Liver (tissue), 8 donors: ENCODE measurements at regions not wholly inside any gene's neighbourhood (a gene's known extent, or its start where the extent isn't known, plus 50 kb on each side); places are given as distances from the start of the nearest gene placed in this dataset.
"Not testable (repeated sequence)": the region's sequence is repeated elsewhere in the genome, so short reads cannot be mapped to it uniquely, and the experiment has no call there.

Source experiments
- DNase-seq: peaks from one replicate; pipeline ENCODE4 v3.0.0-alpha.2; 2017; ENCODE audit warnings: low spot score
- H3K27ac ChIP-seq, 2 donors: one replicate each; pipeline ENCODE4 v1.7.0; 2013; ENCODE audit warnings: inconsistent platforms in 2 of 2, low read length in 2 of 2, control low read depth in 1 of 2, low read depth in 1 of 2, mild to moderate bottlenecking in 1 of 2
- H3K27me3 ChIP-seq, 4 donors: one replicate each; pipeline versions ENCODE4 v1.6.1 to v1.7.0; 2013; ENCODE audit warnings: low read length in 3 of 4, inconsistent platforms in 1 of 4, mild to moderate bottlenecking in 1 of 4, moderate library complexity in 1 of 4; ENCODE audit not compliant: control insufficient read depth in 4 of 4, insufficient read depth in 4 of 4
- H3K36me3 ChIP-seq, 4 donors: one replicate each; pipeline versions ENCODE4 v1.6.1 to v1.7.0; 2013; ENCODE audit warnings: low read length in 3 of 4, mild to moderate bottlenecking in 3 of 4, low read depth in 1 of 4, moderate library complexity in 1 of 4; ENCODE audit not compliant: control insufficient read depth in 4 of 4, insufficient read depth in 3 of 4
- H3K4me1 ChIP-seq, 4 donors: one replicate each; pipeline versions ENCODE4 v1.6.1 to v1.7.0; 2013; ENCODE audit warnings: low read length in 3 of 4, mild to moderate bottlenecking in 3 of 4, moderate library complexity in 1 of 4; ENCODE audit not compliant: control insufficient read depth in 4 of 4, insufficient read depth in 4 of 4
- H3K4me3 ChIP-seq, 3 donors: one replicate each; pipeline versions ENCODE4 v1.6.1 to v1.7.0; 2013; ENCODE audit warnings: low read length in 3 of 3, control low read depth in 1 of 3, low read depth in 1 of 3, mild to moderate bottlenecking in 1 of 3
- H3K9ac ChIP-seq, 2 donors: one replicate each; pipeline ENCODE4 v1.7.0; 2013; ENCODE audit warnings: low read length in 2 of 2, mild to moderate bottlenecking in 2 of 2, moderate library complexity in 2 of 2, control low read depth in 1 of 2, low read depth in 1 of 2
- H3K9me3 ChIP-seq, 4 donors: one replicate each; pipeline versions ENCODE4 v1.6.1 to v1.7.0; 2013; ENCODE audit warnings: low read length in 3 of 4; ENCODE audit not compliant: control insufficient read depth in 4 of 4
- ATF3 ChIP-seq: IDR thresholded peaks from 2 replicates; pipeline ENCODE4 v1.6.1; 2016; ENCODE audit warnings: antibody characterized with exemption
- CTCF ChIP-seq: fragments of 150-350 bp; IDR thresholded peaks from 2 replicates; pipeline ENCODE4 v1.5.1; 2017; ENCODE audit warnings: improper control_type of control experiment, low read depth, low read length; ENCODE audit not compliant: missing input control
- EGR1 ChIP-seq, 2 donors: IDR thresholded peaks; 2 replicates each; pipeline ENCODE4 v1.6.1; 2016 to 2018; ENCODE audit warnings: antibody characterized with exemption in 2 of 2, low read depth in 2 of 2
- FOXA2 ChIP-seq: IDR thresholded peaks from 2 replicates; pipeline ENCODE4 v1.6.1; 2016; ENCODE audit warnings: antibody characterized with exemption
- GABPA ChIP-seq, 2 donors: IDR thresholded peaks in 1 of 2; conservative IDR thresholded peaks in 1 of 2; 2 replicates each; pipeline ENCODE4 v1.6.1; 2016; ENCODE audit warnings: antibody characterized with exemption in 2 of 2, mild to moderate bottlenecking in 1 of 2, moderate library complexity in 1 of 2
- HNF4A ChIP-seq, 2 donors: conservative IDR thresholded peaks; 2 replicates each; pipeline ENCODE4 v1.6.1; 2016; ENCODE audit warnings: antibody characterized with exemption in 2 of 2, mild to moderate bottlenecking in 2 of 2
- HNF4G ChIP-seq: IDR thresholded peaks from 2 replicates; pipeline ENCODE4 v1.6.1; 2016; ENCODE audit warnings: antibody characterized with exemption
- JUND ChIP-seq, 2 donors: IDR thresholded peaks; 2 replicates each; pipeline ENCODE4 v1.6.1; 2016; ENCODE audit warnings: antibody characterized with exemption in 2 of 2
- MAX ChIP-seq: IDR thresholded peaks from 2 replicates; pipeline ENCODE4 v1.6.1; 2016; ENCODE audit warnings: antibody characterized with exemption
- NR2F2 ChIP-seq: IDR thresholded peaks from 2 replicates; pipeline ENCODE4 v1.6.1; 2016; ENCODE audit warnings: antibody characterized with exemption
- RAD21 ChIP-seq, 2 donors: IDR thresholded peaks; 2 replicates each; pipeline ENCODE4 v1.6.1; 2016; ENCODE audit warnings: antibody characterized with exemption in 2 of 2, mild to moderate bottlenecking in 2 of 2
- RXRA ChIP-seq, 2 donors: IDR thresholded peaks; 2 replicates each; pipeline ENCODE4 v1.6.1; 2017 to 2018; ENCODE audit warnings: antibody characterized with exemption in 2 of 2, mild to moderate bottlenecking in 1 of 2
- SP1 ChIP-seq: IDR thresholded peaks from 2 replicates; pipeline ENCODE4 v1.6.1; 2018; ENCODE audit warnings: antibody characterized with exemption, mild to moderate bottlenecking
- YY1 ChIP-seq: IDR thresholded peaks from 2 replicates; pipeline ENCODE4 v1.6.1; 2016; ENCODE audit warnings: antibody characterized with exemption, mild to moderate bottlenecking
- ZBTB33 ChIP-seq: IDR thresholded peaks from 2 replicates; pipeline ENCODE4 v1.6.1; 2016; ENCODE audit warnings: antibody characterized with exemption
- WGBS: extraction: QIAGEN DNeasy Blood & Tissue Kit; methylation state at CpG from one replicate; pipeline ENCODE4 v1.1.7; 2013; 5-methylcytosine and 5-hydroxymethylcytosine counted together
- donor health status: healthy.
- donor health status: healthy.
- donor health status: healthy.
- donor health status: healthy.
- donor health status: healthy.

GRCh38 chr3:162629372-162629771, 1132.8 kb downstream of the OTOL1 start:
- Histone ChIP-seq H3K36me3 (no peaks in the 10 kb centered on the region), H3K9me3 (no peaks in the 10 kb centered on the region), H3K27ac (no peak overlapping the region), H3K4me1 (no peaks in the 10 kb centered on the region), H3K27me3 (no peaks in the 10 kb centered on the region), H3K4me3 (no peak overlapping the region), H3K9ac (no peak overlapping the region)
- TF ChIP-seq FOXA2 (no peak), RAD21 (IDR thresholded peaks at IDR 0.05) (no peak), HNF4G (no peak), CTCF (no peak), GABPA (IDR thresholded peaks at IDR 0.05 in 1 of 2, conservative IDR thresholded peaks at IDR 0.05 in 1 of 2) (no peak), ATF3 (no peak), YY1 (no peak), NR2F2 (no peak), RXRA (IDR thresholded peaks at IDR 0.05) (no peak), SP1 (no peak), MAX (no peak)
- DNase-seq = no peak

GRCh38 chr3:162632672-162633071, 1136.1 kb downstream of the OTOL1 start:
- Histone ChIP-seq H3K9me3 (no peaks in the 10 kb centered on the region), H3K4me3 (no peak overlapping the region), H3K27ac (no peak overlapping the region), H3K27me3 (no peaks in the 10 kb centered on the region), H3K4me1 (no peaks in the 10 kb centered on the region), H3K36me3 (no peaks in the 10 kb centered on the region), H3K9ac (no peak overlapping the region)
- TF ChIP-seq SP1 (no peak), HNF4A (conservative IDR thresholded peaks at IDR 0.05) (no peak), HNF4G (no peak), EGR1 (IDR thresholded peaks at IDR 0.05; ENCODE audit: low read depth in 2 of 2) (no peak), NR2F2 (no peak), ZBTB33 (no peak), GABPA (IDR thresholded peaks at IDR 0.05 in 1 of 2, conservative IDR thresholded peaks at IDR 0.05 in 1 of 2) (no peak), JUND (IDR thresholded peaks at IDR 0.05) (no peak), RXRA (IDR thresholded peaks at IDR 0.05) (no peak), YY1 (no peak), MAX (no peak), FOXA2 (no peak)
- WGBS = 69% methylated on average over 2 of the region's 2 CpGs
- no peak for DNase-seq

- H3K4me1 ChIP-seq, H3K36me3 ChIP-seq, H3K9me3 ChIP-seq, H3K27me3 ChIP-seq, DNase-seq, H3K9ac ChIP-seq, H3K4me3 ChIP-seq, H3K27ac ChIP-seq: not testable (repeated sequence)
- 93% methylated on average over 13 of the region's 13 CpGs for WGBS
Measured at GRCh38 chr3:162640208-162640607, 1143.6 kb downstream of the OTOL1 start.
